Amniotic epithelial cell (primary cell): ENCODE measurements at regions not wholly inside any gene's neighbourhood (a gene's known extent, or its start where the extent isn't known, plus 50 kb on each side); places are given as distances from the start of the nearest gene placed in this dataset.
"Not testable (repeated sequence)": the region's sequence is repeated elsewhere in the genome, so short reads cannot be mapped to it uniquely, and the experiment has no call there.

Source experiments
- DNase-seq: peaks from one replicate; pipeline ENCODE4 v3.0.0-alpha.2; 2010; ENCODE audit warnings: low read depth

- no peak for DNase-seq
These were observed 437.9 kb downstream of the AACS start for GRCh38 chr12:125503128-125503527.

DNA sequence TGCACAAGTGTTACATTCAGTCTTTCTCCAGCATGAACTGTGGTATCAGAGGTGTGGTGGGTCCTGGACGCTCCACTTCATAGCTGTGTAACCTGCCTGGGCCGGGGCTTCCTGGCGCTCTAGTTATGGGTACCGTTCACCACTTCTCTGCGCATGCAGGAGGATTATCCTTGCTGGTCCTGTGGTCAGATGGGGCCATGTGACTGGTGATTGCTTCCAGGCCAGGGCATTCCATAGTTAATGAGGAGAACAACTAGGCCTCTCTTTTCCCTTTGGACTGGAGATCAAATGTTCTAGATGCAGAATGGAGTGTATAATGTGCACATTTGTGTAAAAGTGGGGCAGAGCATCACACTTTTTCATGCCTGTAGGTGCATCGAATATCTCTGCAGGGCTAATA is 444.0 kb downstream of the AACS start:
- no peak for DNase-seq

DNA sequence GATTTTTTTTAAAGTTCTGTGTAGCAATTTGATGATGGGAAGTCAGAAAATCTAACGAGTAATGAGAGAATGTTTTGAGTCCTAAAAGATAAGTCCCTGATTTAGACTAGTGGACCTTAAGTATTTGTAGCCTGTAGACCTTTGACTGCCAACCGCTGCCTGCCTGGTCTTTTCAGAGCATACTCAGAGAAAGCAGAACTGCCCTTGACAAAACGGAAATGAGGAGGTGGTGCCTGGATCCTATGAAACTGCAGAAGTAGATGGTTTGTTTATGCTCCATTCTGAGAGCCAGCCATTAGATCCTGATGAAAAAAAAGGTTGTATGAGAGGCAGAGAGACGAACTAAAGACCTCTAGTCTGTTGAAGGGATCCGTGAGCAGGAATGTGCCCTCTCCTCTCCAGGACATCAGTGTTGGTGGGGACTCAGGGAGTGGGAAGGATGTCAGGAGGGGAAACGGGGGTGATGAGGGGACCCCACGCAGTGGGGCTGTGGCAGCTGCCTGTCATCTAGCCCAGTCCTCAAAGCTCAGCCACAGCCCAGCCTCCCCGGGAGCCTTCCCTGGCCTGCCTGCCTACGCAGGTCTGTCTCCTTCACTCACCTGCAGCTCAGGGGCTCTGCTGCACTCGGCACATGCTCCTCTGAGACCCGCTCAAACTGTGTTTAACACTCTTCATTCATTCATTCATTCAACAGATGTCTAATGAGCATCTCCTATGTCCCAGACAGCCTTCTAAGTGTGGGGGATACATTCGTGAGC is 447.5 kb downstream of the AACS start:
- no peak for DNase-seq

DNA sequence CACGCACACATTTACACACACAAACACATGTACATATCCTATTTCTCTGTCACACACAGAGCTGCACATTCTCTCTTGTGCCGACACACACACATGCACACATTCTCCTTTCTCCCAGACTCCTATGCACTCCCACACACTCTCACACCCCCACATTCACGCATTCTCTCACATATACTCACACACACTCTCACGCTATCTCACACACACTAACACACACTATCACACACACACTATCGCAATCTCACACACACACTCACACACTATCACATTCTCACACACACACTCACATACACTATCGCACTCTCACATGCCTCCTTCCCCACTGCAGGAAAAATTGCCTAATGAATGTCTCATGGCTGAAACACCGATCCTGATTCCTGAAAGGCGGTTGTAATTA is 450.7 kb downstream of the AACS start:
- no peak for DNase-seq

- DNase-seq, result no peak
These were observed 452.8 kb downstream of the AACS start for GRCh38 chr12:125518074-125518473.

- no peak for DNase-seq
These were observed 453.9 kb downstream of the AACS start for GRCh38 chr12:125519026-125519651.

- DNase-seq, result no peak
These were observed 460.6 kb downstream of the AACS start for GRCh38 chr12:125525879-125526278.

- DNase-seq, result no peak
These were observed 463.0 kb downstream of the AACS start for GRCh38 chr12:125528281-125528680.

DNA sequence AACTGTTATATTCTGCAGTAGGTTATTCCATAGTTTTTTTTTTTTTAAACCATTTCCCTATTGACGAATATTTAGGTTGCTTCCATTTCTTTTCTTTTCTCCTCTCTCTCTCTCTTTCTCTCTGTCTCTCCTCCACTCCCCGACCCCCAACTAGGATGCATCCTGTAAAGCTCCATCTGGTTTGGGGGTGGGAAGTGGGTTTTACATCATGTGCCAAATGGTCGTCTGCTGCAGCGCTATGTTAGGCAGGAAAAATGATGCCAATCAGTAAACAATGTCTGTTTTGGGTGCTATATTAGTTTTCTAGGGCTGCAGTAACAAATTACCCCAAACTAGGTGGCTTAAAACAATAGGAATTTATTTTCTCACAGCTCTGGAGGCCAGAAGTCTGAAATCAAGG is 465.0 kb downstream of the AACS start:
- no peak for DNase-seq

GRCh38 chr12:125530876-125531275 is 465.6 kb downstream of the AACS start:
- no peak for DNase-seq

DNA sequence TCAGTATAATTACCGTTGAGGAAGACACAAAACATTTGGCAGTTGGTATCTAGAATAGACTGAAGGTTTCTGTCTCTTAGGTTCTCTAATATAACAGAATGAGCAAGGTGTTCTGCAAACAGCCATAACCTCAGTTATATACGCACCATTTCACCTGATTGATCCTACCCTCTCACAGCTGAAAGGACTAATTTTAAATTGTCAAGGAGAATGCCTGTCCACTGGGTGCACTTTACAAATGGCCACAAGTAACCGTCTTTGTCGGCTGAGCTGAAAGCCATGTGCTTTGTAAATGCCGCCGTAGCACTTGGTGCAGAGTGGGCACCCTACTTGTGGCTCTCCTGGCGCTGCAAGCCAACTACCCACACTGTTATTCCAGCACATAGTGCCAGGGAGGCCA is 466.3 kb downstream of the AACS start:
- DNase-seq, result no peak

- DNase-seq, result no peak
These were observed 468.3 kb downstream of the AACS start for GRCh38 chr12:125533434-125534029.

DNA sequence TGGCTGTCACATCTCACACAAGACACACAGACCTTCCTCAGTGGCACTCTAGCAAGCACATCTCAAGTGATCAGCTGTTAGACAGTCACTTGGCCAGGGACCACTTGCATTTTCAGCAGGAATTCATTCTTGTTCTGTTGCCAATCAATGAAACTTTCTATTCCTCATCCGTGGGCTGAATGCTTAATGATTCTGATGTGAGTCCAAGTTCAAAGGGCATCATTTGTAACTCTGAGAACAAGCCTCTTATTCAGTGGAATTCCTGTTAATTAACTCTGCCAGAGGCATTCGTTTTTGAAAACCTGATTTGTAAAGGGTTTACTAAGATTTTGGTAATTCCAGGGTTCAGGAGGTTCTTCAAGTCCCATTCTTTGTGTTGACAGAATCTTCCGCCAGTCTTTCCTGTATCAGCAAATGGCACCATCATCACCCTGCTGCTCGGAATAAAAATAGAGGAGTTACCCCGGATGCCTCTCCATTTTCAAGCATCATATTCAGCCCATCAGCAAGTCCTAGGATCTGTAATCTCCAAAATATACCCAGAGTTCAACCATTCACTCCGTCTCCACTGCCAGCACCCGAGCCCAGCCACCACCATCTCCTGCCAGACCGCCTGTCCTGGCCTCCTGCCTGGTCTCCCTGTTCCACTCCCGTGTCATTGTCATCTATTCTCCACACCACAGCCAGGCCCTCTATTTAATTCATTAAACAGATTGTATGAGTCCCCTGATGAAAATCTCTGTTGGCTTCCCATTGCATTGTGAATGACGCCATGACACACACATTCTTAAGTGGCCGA is 473.4 kb downstream of the AACS start:
- no peak for DNase-seq

DNA sequence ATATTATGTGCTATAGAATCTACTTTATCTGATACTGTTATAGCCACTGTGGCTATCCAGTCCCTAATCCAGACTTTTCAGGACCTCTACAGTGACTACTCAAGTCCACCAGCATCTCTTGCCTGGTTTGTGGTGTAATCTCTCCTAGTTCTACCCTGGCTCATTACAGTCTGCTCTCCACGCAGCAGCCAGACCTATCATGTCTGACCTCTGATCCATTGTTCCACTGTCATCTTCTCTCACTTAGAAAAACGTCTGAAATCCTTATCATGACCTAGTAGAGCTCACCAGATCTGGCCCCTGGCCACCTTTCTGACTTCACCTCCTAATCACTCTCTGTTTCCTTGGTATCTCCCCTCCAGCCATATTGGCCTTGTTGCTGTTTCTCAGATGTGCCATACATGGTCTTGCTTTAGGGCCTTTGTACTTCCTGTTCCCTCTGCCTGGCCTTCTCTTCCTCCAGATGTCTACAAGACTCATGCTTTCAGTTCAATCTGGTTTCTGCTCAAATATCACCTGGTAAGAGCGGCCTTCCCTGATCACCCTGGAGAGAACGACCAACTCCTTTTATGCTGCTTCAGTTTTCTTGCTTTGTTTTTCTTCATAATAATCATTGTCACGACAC is 475.5 kb downstream of the AACS start:
- no peak for DNase-seq

- DNase-seq, result no peak
These were observed 479.7 kb downstream of the AACS start for GRCh38 chr12:125544960-125545359.

GRCh38 chr12:125549171-125549570 is 483.9 kb downstream of the AACS start:
- no peak for DNase-seq

DNA sequence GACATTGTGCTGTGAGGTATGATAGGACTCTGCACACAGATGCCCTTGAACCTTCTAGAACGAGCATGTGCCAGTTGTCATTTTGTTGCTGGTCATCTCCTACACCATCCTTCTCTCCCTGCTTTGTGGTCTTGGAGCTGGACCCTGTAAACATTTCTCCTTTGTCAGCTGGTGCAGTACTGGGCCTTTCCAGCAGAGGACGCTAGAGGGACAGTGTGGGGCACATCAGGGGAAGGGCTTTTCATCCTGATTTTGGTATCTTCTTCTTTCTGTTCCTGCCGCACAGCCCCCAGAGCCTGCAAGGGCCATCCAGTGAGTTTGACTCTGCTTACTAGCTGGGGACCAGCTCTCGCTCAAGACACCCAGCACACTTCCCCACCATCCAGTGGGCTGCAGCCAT is 484.6 kb downstream of the AACS start:
- DNase-seq, result no peak

DNA sequence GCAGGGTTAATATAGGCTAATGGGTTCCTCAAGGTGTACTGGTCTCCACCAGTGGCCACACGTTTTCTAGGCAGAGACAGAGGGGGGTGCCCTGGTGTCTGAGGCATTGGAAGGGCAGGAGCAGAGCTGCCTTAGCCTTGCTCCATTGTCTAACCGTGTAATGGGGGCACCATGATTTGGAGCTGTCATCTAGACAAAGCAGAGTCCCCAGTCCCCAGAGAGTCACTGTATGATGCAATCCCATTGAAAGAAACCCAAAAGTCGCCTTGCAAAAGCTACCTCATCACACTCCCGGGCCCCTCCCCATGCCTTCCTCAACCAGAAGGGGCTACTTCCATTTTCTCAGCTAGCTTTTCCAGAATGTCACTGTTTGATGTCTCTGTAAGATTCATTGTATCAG is 487.1 kb downstream of the AACS start:
- DNase-seq, result no peak

DNA sequence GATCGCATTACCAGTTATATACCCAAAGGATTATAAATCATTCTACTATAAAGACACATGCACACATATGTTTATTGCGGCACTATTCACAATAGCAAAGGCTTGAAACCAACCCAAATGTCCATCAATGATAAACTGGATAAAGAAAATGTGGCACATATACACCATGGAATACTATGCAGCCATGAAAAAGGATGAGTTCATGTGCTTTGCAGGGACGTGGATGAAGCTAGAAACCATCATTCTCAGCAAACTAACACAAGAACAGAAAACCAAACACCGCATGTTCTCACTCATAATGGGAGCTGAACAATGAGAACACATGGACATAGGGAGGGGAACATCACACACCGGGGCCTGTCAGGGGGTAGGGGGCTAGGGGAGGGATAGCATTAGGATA is 495.8 kb downstream of the AACS start:
- DNase-seq, result not testable (repeated sequence)

GRCh38 chr12:125564753-125565152 is 499.5 kb downstream of the AACS start:
- no peak for DNase-seq

GRCh38 chr12:125567581-125567980 is 502.3 kb downstream of the AACS start:
- no peak for DNase-seq

DNA sequence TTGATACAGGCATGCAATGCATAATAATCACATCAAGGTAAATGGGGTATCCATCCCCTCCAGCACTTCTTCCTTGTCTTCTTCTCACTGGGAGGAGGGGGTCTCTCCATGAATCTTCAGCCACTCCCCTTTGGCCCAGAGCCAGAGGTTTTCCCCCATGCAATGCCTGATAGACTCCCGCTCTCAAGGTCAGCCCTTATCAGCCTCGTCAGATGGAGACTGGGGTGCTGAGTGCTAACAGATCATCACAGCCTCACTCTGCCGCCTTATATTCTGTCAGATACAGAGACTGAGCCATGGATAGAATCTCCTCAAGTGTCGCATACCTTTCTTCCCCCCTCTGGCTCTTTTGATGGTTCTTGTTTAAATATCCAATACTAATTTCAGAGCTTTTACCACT is 503.1 kb downstream of the AACS start:
- DNase-seq, result no peak
